ENCODE measurements at regions not wholly inside any gene's neighbourhood (a gene's known extent, or its start where the extent isn't known, plus 50 kb on each side); places are given as distances from the start of the nearest gene placed in this dataset.

DNA sequence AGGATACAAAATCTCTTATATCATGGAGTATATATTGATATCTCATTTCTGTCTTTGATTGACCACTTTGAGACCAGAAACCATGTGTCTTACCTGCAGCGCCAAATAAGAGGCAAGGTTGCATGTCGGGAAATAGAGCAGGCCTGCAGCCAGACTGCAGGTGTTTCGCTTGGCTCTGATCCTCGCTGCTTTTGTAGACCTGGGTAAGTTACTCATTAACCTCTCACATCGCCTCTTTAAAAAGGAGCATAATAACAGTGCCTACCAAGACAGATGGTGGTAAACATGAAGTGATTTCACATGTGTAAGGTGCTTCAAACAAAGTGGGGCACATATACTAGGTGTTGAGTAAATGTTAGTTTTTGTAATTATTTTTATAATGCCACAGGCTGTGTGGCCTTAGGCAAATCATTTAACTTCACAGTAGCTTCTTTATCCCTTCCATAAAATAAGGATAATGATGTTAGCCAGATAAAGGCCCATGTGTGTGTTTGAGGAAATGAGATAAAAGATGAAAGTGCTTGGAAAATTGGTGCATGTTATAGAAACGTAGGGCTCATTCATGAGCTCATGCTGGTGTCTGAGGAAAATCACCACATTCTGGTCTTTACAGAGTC lies 248.8 kb upstream of the MAP3K7 start:
- no peak for DNase-seq (ENCODE audit: low read depth in 2 of 3, low spot score in 2 of 3)

DNA sequence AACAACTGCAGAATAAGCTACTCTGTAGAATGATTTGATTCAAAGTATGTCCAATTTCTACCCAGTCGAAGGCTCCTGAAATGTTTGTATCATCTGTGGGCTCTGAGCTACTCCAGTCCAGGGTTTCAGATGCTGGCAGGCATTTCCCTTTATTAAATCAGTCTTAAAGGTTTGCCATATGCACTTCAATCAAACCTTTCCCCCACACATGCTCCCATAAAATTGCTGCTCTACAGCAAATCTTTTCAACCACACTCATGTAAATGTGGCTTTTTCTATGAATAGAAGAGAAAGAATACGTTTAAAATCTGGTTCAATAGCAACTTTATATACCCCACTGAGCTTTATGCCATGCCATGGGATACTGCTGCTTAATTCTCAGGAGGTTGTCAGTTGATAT lies 242.4 kb upstream of the MAP3K7 start:
- no peak for DNase-seq (ENCODE audit: low read depth in 2 of 3, low spot score in 2 of 3)

DNA sequence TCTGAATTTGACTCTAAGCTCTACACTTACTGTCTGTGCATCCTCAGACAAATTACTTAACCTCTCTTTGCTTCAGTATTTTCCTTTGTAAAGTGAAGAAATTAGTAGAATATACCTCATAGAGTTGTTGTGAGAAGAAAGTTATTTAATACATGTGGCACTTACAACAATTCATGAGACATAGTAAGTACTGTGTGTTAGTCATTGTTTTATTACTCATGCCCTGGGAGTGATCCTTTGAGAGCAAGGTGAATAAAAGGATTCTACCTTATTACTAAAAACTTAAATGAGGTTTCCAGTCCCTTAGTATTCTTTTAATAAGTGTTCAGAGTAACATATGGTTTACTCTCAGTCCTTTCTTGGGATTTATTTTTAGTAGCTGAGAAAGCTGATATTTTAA lies 233.6 kb upstream of the MAP3K7 start:
- no peak for DNase-seq (ENCODE audit: low read depth in 2 of 3, low spot score in 2 of 3)

DNA sequence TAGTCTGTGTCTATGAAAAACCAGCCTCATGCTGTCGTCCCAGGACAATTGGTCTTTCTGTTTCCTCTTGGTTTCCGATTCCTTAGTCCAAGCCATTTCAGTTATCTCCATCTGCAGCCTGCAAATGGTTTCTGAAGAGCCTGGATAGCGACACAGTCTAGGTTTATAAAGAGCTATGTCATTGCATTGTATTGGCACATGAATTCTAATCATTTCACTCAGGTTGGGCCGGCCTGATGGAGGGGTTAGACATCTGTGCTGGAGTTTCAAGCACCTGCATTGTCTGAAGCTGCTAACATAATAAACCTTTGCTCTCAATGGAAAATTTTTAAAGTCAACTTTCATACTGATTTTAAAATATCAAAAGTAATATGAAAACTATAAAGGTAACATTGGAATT lies 232.6 kb upstream of the MAP3K7 start:
- DNase-seq (ENCODE audit: low read depth in 2 of 3, low spot score in 2 of 3): no peak

DNA sequence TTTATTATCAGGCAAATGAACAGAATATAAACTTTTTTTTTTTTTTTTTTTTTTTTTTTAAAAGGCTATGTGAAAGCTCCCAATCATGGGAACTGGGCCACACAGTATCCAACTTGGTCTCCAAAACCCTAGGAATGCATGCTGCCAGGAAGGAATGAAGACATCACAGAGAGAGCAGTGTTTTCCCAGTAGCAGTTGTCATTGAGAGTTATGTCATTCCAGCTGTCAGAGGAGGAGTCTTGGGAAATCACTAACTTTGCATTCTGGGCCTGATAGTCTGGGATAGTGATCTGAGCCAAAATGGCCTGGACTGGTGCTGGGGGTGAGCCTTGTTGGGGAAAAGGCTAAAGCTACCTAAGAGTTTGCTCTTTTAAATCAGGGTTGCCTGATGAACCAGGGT lies 231.3 kb upstream of the MAP3K7 start:
- no peak for DNase-seq (ENCODE audit: low read depth in 2 of 3, low spot score in 2 of 3)

DNA sequence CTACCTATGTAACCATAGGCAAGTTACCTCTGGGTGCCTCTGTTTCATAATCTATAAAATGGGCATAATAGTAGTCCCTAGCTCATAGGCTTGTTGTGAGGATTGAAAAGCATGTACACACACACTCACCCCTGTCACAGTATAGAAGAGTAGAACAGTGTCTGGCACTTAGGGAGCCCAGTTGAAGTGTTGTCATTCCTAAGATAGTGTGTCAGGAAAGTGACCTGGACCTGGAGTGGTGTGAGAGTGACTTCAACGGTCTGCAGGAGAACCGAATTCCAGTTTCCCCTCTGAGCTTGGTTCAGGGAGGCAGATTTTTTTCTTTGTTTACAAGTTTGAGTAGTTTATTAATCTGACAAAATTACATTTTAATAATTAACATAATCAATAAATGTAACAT lies 229.9 kb upstream of the MAP3K7 start:
- no peak for DNase-seq (ENCODE audit: low read depth in 2 of 3, low spot score in 2 of 3)

DNA sequence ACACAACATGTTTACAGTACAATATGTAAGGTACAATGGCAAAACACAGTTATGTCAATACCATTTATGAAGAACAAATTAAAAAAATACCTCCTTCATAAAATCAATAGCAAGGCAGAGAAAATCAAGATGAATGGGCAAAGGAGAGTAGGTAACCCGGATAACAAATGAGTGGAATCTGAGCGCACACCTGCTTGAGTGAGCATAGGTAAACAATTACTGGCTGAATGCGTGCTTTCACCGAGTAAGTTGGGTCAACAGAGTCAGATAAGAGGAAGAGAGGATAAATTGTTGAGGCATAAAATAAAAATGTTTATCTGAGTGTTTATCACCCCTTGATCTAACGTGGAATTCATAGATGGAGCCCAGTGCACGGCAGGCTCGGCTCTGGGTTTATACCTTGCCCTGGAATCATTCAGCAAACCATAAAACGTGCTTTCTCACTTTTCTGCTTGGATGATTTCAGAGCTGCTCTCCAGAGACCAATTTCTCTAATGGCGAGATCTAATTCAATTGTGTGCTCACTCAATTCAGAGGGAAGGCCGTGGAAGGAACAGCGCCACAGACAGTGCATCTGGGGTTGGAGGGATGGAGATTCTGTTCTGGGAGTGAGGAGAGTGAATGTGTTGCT lies 224.8 kb upstream of the MAP3K7 start:
- DNase-seq (ENCODE audit: low read depth in 2 of 3, low spot score in 2 of 3): no peak

DNA sequence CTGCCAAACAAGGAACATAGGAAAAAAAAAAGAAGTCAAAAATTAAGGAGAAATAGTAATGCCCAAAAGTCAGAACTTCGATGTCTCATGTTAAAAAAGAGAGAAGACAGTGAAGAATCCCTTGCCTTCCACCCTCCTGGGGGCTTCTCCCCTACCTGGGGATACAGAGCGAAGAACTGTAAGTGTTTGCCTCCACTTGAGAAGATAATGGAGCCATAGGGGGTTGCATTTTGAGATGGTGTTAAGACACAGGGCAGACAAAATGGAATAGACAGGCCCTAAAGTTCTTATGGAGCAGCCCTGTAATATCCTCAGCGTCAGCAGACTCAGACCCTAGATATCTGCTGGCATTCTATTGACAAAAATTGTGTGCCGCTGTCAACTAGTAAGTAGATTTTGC lies 222.2 kb upstream of the MAP3K7 start:
- no peak for DNase-seq (ENCODE audit: low read depth in 2 of 3, low spot score in 2 of 3)

DNA sequence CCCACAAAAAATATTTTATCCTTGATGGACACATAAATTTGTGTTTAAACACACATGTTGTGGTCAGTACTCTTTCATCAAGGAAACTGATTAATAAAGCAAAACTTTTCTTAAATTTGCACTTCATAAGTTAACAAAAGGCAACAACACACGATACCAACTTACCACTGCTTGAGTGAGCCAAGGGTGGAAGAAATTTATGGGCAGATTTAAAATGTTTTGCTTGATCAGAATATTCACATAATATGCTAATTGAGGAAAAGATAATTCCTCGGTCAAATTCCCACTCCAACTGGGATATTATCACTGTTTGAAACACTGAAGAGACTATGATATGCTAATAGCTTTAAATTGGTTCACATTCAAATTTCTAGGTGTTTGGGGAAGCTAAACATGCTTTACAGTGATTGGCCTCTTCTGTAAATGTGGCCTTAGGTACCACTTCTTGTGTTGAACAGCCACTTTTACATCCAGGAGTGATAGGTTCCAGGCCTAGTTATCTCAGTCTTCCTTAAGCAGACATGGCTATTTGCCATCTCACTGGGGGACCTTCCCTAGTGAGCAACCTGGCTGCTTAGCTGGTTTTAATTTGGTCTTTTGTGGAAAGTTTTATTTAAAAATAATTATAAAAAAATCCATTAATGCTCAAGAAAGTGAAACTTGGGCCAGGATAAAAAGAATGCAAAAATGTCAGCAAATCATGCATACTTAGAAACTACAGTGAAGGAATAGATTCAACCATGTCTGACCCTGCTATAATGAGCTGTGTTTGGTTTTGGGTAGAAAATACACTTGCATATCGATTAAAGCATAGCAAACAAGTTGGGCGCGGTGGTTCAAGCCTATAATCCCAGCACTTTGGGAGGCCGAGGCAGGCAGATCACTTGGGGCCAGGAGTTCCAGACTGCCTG lies 221.2 kb upstream of the MAP3K7 start:
- no peak for DNase-seq (ENCODE audit: low read depth in 2 of 3, low spot score in 2 of 3)

DNA sequence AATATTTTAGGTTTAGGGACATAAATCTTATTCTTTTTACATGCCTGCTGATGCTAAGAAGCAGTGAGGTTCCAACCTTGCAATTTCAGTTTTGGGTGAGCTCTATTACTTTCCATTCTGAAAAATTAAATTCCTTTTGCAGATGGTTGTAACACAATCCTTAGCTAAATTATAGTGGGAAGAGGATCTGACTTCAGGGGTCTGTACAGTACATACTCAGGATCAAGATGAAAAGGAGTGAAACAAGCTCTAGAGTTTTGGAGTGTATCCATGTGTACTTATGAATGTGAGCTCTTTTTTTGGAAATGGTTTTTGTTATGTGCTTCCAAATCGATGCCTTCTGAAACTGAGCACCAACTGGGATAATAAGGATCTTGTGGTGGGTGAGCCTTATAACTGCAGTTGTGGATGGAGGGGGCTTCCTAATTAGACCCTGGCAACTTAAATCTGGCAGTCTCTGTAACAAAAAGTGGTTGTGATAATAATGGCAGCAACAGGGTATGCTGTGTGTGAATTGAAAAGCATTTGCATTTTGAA lies 218.8 kb upstream of the MAP3K7 start:
- DNase-seq (ENCODE audit: low read depth in 2 of 3, low spot score in 2 of 3): no peak

DNA sequence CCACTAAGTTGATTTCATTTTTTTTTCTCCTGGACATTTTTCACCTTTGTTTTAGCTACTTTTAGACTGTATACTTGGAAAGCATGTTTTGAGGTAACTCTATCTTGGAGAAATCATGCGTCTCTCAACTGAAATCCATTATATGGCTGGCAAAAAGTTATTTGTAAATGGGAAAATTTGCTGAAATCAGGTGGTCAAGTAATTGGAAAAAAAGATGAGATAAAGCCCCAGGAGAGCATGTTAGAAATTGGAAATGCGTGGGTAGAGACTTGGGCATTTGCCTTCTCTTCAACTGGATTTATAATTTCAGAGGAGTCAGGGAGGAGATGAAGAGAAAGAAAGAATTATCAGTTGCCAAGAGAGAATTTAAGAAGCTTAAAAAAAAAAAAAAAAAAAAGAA lies 217.1 kb upstream of the MAP3K7 start:
- DNase-seq (ENCODE audit: low read depth in 2 of 3, low spot score in 2 of 3): no peak

DNA sequence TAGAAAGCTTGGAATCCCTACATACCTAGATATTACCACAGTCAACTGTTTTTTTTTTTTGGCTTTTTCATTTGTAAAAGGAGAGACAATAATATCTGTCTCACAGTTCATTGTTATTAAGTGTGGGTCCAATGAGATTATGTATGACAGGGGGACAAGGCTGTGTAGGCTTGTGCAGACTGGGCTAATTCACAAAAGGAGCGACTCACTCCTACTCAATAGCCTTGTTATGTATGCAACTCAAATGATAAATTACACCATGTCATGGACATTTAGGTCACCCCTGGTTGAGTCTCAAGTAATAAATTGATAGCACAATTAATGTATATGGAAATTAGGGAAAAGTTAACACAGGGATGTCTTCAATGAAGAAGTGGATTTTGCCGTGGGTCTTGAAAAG lies 208.2 kb upstream of the MAP3K7 start:
- no peak for DNase-seq (ENCODE audit: low read depth in 2 of 3, low spot score in 2 of 3)

DNA sequence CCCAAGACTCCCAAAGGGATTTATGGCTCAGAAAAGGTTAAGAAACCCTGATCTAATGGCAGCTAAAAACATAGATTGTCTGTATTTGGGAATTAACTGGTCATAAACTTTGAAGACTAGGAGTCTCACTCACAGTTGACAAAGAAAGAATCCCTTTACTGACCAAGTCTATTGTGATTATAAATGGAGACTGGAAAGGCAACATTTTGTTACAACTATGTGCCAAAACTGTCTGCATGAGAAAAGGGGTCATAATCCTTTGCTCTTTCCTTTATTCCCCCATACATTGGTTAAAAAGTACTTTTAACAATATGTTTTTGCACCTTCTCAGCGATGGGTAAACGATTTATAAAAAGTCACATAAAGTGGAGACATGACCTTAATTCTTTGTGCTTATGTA lies 206.9 kb upstream of the MAP3K7 start:
- DNase-seq (ENCODE audit: low read depth in 2 of 3, low spot score in 2 of 3): no peak

DNA sequence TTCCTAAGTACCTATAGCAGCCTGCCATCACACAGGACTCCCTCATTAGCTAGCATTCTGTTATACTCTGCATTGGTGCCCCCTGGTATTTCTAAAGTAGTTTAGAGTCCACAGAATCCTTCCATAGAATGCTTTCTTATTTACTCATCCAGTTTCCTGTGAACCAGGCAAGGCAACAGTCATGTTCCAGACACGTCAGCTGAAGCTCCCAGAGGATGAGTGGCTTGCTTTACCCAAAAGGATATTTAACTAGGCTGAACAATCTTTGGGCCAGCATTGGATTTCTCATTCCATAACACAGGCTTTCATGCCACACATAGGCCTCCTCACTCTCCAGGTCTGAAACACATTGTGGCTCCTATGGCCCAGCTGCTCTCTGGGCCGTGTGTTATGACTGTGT lies 203.8 kb upstream of the MAP3K7 start:
- DNase-seq (ENCODE audit: low read depth in 2 of 3, low spot score in 2 of 3): no peak

DNA sequence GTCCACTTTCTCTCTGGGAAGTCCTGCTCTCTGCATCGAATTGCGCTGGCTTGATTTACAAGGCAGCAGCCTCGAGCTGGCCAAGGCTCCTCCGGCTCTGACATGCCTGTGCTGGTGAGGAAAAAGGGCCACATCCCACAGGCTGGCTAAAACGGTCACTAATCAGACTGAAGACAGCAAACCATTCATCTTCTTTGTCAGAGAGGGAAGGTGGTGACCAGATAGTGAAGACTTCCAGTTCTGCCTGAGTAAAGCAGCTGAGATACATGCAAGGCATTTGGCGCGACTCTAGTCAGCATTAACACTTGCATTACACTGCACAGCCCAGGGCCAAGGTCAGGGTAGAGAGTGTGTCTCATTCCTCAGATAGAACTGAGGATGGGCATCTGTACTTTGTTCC lies 203.2 kb upstream of the MAP3K7 start:
- DNase-seq (ENCODE audit: low read depth in 2 of 3, low spot score in 2 of 3): no peak

DNA sequence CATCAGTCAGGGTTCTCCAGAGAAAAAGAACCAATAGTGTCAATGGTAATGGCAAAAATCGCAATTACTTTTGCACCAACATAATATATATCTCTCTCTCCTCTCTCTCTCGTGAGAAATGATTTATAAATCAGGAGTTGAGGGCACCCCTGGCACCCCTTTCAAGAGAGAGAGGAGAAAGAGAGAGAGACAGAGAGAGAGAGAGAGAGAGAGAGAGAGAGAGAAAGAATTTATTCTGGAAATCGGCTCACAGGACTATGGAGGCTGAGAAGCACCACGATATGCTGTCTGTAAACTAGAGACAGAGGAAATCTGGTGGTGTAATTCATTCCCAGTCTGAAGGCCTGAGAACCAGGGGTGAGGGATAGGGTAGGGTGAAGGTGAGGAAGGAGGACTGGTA lies 201.9 kb upstream of the MAP3K7 start:
- DNase-seq (ENCODE audit: low read depth in 2 of 3, low spot score in 2 of 3): no peak

DNA sequence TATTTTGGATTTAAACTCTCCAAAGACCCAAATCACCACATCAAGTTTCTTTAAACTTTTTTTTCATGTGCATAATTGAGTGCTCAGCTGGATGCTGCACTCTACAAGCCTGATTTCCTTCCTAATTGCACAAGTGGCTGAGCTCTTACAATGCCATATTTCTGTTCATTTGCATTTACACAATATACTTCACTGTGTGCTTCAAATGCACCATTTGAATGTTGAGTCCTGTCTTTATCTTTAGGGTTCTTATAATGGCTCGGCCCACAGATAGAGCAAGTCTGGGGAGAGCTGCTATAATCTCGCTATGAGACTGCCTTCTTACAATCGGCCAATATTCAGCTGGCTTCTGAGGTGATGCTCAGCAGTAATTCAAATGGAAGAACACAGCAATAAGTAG lies 200.6 kb upstream of the MAP3K7 start:
- no peak for DNase-seq (ENCODE audit: low read depth in 2 of 3, low spot score in 2 of 3)

DNA sequence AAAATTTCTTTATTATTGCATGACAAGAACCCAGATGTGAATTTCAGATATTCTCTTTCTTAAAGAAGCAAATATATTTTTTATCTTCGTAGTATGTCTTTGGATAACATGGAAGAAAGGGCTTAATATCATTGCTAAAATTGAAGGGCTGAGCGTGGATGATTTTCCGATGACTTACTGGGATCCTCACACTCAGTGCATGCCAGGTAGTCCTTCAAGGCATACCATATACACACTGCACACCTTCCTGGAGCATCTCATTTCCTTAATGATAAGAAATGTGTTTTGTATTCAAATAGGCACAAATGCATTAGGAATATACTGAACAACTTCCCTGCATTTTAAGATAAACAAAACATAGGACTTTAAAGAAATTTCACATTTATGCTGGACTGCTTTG lies 193.9 kb upstream of the MAP3K7 start:
- no peak for DNase-seq (ENCODE audit: low read depth in 2 of 3, low spot score in 2 of 3)

DNA sequence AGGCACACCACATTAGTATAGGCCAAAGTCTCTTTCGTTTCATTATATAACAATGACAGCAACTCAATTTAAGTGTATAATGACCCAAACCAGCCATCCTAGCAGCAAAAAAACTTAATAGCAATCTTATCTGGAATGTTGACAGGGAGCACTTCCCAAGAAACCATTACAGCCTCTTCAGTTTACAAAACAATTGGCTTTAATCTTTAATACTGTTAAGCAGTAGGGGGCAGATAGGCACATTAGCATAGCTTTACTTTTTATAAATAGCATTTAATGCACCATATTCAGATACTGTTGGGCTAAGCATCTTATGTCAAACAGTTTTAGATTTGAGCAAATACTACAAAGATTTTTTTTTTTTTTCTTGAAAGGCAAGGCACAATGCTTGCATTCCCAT lies 193.3 kb upstream of the MAP3K7 start:
- DNase-seq (ENCODE audit: low read depth in 2 of 3, low spot score in 2 of 3): no peak

DNA sequence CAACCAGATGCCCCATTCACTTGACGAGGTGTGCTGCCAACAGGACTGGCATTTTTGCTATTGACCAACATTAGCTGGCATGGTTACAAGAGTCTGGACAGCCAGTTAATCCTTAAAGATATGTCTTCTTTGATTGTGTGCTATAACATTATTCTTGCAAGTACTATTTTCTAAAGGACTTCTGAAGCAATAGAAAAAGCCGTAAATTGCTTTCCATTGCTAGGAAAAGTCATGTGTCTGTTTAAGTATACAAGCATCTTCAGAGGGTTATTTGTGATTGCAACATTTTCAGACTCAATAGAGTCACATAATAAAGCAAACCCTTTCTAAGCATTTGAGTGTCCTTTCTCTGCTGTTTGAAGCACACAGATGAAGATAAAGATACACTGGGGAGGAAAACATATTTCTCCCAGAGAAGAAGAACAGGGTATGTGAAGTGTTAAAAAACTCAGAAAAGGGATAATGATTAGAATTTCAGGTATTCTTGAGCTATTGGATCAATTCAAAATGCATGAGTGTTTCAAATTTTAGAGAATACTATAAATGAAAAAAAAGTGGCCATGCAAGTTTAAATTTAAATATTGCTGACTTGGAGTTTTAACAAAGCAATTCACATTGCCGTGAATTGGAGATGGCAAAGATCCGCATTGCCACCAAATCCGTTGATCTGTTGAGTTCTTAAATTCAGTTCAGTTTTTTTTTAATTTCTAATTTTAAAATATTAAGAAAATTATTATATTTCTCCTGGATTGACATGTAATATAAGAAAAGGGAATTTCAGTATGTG lies 191.7 kb upstream of the MAP3K7 start:
- DNase-seq (ENCODE audit: low read depth in 2 of 3, low spot score in 2 of 3): no peak

DNA sequence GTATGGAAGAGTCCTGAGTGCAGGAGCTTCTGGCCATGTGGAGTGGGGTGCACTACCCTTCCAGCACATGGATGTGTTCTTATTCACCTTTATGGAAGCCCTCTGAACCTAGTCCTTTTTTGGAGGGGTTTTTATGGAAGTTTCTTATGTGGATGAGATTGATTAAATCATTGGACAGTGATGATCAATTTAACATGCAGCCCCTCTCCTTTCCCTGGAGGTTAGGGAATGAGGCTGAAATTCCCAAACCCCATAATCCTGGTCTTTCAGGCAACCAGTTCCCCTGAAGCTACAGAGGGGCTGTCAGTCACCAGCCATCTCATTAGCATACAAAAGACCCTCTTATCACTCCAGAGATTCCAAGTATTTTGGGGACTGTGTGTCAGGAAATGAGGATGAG lies 183.9 kb upstream of the MAP3K7 start:
- DNase-seq (ENCODE audit: low read depth in 2 of 3, low spot score in 2 of 3): no peak
